Activated CD8-positive, alpha-beta memory T cell treated with anti-CD3 and anti-CD28 coated beads, Interleukin-2, amount 10 ng/mL, durations not matched to agents 7 days and 5 days (primary cell): ENCODE measurements at regions not wholly inside any gene's neighbourhood (a gene's known extent, or its start where the extent isn't known, plus 50 kb on each side); places are given as distances from the start of the nearest gene placed in this dataset.

Source experiments
- ATAC-seq: fragments of 150-1000 bp; cut with Tn5 transposase; one replicate; pipeline ENCODE4 v1.10.0; 2021; ENCODE audit warnings: moderate library complexity
- CTCF ChIA-PET: fragments of 350-600 bp; sonication (Branson Sonifier 250); formaldehyde crosslinking; loops from one replicate; lab custom pipeline; 2021; ENCODE audit warnings: antibody characterized with exemption; lab: Charles Lee
- DNase-seq: peaks from one replicate; pipeline ENCODE4 v3.0.0-alpha.2; 2020
- H3K27ac Mint-ChIP-seq: one replicate; pipeline ENCODE4 v1.8.0; 2021; ENCODE audit warnings: mild to moderate bottlenecking, mixed read lengths
- H3K27me3 Mint-ChIP-seq: one replicate; pipeline ENCODE4 v1.8.0; 2021; ENCODE audit warnings: mixed read lengths
- H3K36me3 Mint-ChIP-seq: one replicate; pipeline ENCODE4 v1.8.0; 2021; ENCODE audit warnings: mild to moderate bottlenecking, mixed read lengths
- H3K4me1 Mint-ChIP-seq: one replicate; pipeline ENCODE4 v1.8.0; 2021; ENCODE audit warnings: mixed read lengths
- H3K4me3 Mint-ChIP-seq: one replicate; pipeline ENCODE4 v1.8.0; 2021; ENCODE audit warnings: mild to moderate bottlenecking, moderate library complexity, mixed read lengths
- H3K9me3 Mint-ChIP-seq: one replicate; pipeline ENCODE4 v1.8.0; 2022; ENCODE audit warnings: low read depth, mixed read lengths

- CTCF ChIA-PET: interaction anchor here (0.7 to 3.0 kb wide), 3 partner anchors 11 to 325 kb away, joined by 3 to 9 read pairs (median 3); no protein-coding TSS in a partner anchor
- DNase-seq: no peak
- H3K27ac Mint-ChIP-seq: no peak overlapping the region
- H3K27me3 Mint-ChIP-seq: peaks cover 27% of the 10 kb centered on the region
- no peak for ATAC-seq
- H3K36me3 Mint-ChIP-seq: no peaks in the 10 kb centered on the region
- H3K4me3 Mint-ChIP-seq: no peak overlapping the region
- no peaks in the 10 kb centered on the region for H3K4me1 Mint-ChIP-seq
- no peaks in the 10 kb centered on the region for H3K9me3 Mint-ChIP-seq
Observed at GRCh38 chr4:183842129-183842528, 63.0 kb upstream of the STOX2 start.

- H3K4me1 Mint-ChIP-seq: no peaks in the 10 kb centered on the region
- CTCF ChIA-PET: no interaction called here
- no peaks in the 10 kb centered on the region for H3K36me3 Mint-ChIP-seq
- no peak overlapping the region for H3K27ac Mint-ChIP-seq
- no peaks in the 10 kb centered on the region for H3K9me3 Mint-ChIP-seq
- DNase-seq (no peak), ATAC-seq (no peak)
- H3K4me3 Mint-ChIP-seq: no peak overlapping the region
- peaks cover 30% of the 10 kb centered on the region for H3K27me3 Mint-ChIP-seq
Observed at GRCh38 chr4:183843248-183843671, 61.8 kb upstream of the STOX2 start.

- Mint-ChIP-seq H3K4me1 (no peaks in the 10 kb centered on the region), H3K27me3 (peaks cover 34% of the 10 kb centered on the region), H3K36me3 (no peaks in the 10 kb centered on the region), H3K27ac (no peak overlapping the region), H3K9me3 (no peaks in the 10 kb centered on the region), H3K4me3 (no peak overlapping the region)
- ATAC-seq (no peak), DNase-seq (no peak)
- CTCF ChIA-PET: no interaction called here
Observed at GRCh38 chr4:183846951-183847350, 58.2 kb upstream of the STOX2 start.

- CTCF ChIA-PET: no interaction called here
- no peaks in the 10 kb centered on the region for H3K9me3 Mint-ChIP-seq
- no peaks in the 10 kb centered on the region for H3K4me1 Mint-ChIP-seq
- DNase-seq (no peak), ATAC-seq (no peak)
- no peak overlapping the region for H3K4me3 Mint-ChIP-seq
- H3K27me3 Mint-ChIP-seq: peaks cover 36% of the 10 kb centered on the region
- no peaks in the 10 kb centered on the region for H3K36me3 Mint-ChIP-seq
- H3K27ac Mint-ChIP-seq: no peak overlapping the region
Observed at GRCh38 chr4:183848805-183849204, 56.3 kb upstream of the STOX2 start.

GRCh38 chr4:183852910-183853547 lies 52.1 kb upstream of the STOX2 start:
- CTCF ChIA-PET: no interaction called here
- no peaks in the 10 kb centered on the region for H3K4me1 Mint-ChIP-seq
- H3K9me3 Mint-ChIP-seq: no peaks in the 10 kb centered on the region
- H3K27ac Mint-ChIP-seq: no peak overlapping the region
- DNase-seq: no peak
- H3K4me3 Mint-ChIP-seq: no peak overlapping the region
- no peak for ATAC-seq
- no peaks in the 10 kb centered on the region for H3K36me3 Mint-ChIP-seq
- peaks cover 16% of the 10 kb centered on the region for H3K27me3 Mint-ChIP-seq

- no peaks in the 10 kb centered on the region for H3K4me1 Mint-ChIP-seq
- H3K9me3 Mint-ChIP-seq: no peaks in the 10 kb centered on the region
- H3K4me3 Mint-ChIP-seq: no peak overlapping the region
- DNase-seq (no peak), ATAC-seq (no peak)
- peaks cover 16% of the 10 kb centered on the region for H3K27me3 Mint-ChIP-seq
- no peak overlapping the region for H3K27ac Mint-ChIP-seq
- no peaks in the 10 kb centered on the region for H3K36me3 Mint-ChIP-seq
- CTCF ChIA-PET: no interaction called here
Observed at GRCh38 chr4:183853548-183853940, 51.6 kb upstream of the STOX2 start.
